ENCODE measurements at regions not wholly inside any gene's neighbourhood (a gene's known extent, or its start where the extent isn't known, plus 50 kb on each side); places are given as distances from the start of the nearest gene placed in this dataset.
"Not testable (repeated sequence)": the region's sequence is repeated elsewhere in the genome, so short reads cannot be mapped to it uniquely, and the experiment has no call there.

- DNase-seq (ENCODE audit: insufficient read length, low spot score) (peak; percentile 0), FAIRE-seq (no peak)
Observed at GRCh38 chr4:66855956-66856355, 689.3 kb downstream of the CENPC start.

GRCh38 chr4:66853845-66854244 is 691.5 kb downstream of the CENPC start:
- FAIRE-seq, result no peak
- DNase-seq (ENCODE audit: insufficient read length, low spot score), result no peak

- no peak for DNase-seq (ENCODE audit: insufficient read length, low spot score)
- no peak for FAIRE-seq
Observed at GRCh38 chr4:66852843-66853242, 692.5 kb downstream of the CENPC start.

GRCh38 chr4:66849596-66849995 is 695.7 kb downstream of the CENPC start:
- DNase-seq (ENCODE audit: insufficient read length, low spot score) (no peak), FAIRE-seq (no peak)

- DNase-seq (ENCODE audit: insufficient read length, low spot score) (no peak), FAIRE-seq (no peak)
Observed at GRCh38 chr4:66842724-66843088, 702.6 kb downstream of the CENPC start.

GRCh38 chr4:66842026-66842723 is 703.1 kb downstream of the CENPC start:
- FAIRE-seq, result no peak
- no peak for DNase-seq (ENCODE audit: insufficient read length, low spot score)

- DNase-seq (ENCODE audit: insufficient read length, low spot score) (no peak), FAIRE-seq (no peak)
Observed at GRCh38 chr4:66840178-66840577, 705.1 kb downstream of the CENPC start.

- no peak for FAIRE-seq
- no peak for DNase-seq (ENCODE audit: insufficient read length, low spot score)
Observed at GRCh38 chr4:66837279-66837922, 707.9 kb downstream of the CENPC start.

- no peak for DNase-seq (ENCODE audit: insufficient read length, low spot score)
- FAIRE-seq, result no peak
Observed at GRCh38 chr4:66829310-66829709, 716.0 kb downstream of the CENPC start.

- no peak for FAIRE-seq
- DNase-seq (ENCODE audit: insufficient read length, low spot score), result no peak
Observed at GRCh38 chr4:66820681-66821080, 724.6 kb downstream of the CENPC start.

- FAIRE-seq (no peak), DNase-seq (ENCODE audit: insufficient read length, low spot score) (no peak)
Observed at GRCh38 chr4:66814277-66814676, 731.0 kb downstream of the CENPC start.

- DNase-seq (ENCODE audit: insufficient read length, low spot score) (no peak), FAIRE-seq (no peak)
Observed at GRCh38 chr4:66805582-66805981, 739.7 kb downstream of the CENPC start.

- DNase-seq (ENCODE audit: insufficient read length, low spot score) (no peak), FAIRE-seq (no peak)
Observed at GRCh38 chr4:66804979-66805378, 740.3 kb downstream of the CENPC start.

GRCh38 chr4:66797608-66798007 is 747.7 kb downstream of the CENPC start:
- FAIRE-seq (no peak), DNase-seq (ENCODE audit: insufficient read length, low spot score) (no peak)

- no peak for FAIRE-seq
- DNase-seq (ENCODE audit: insufficient read length, low spot score), result no peak
Observed at GRCh38 chr4:66795724-66796123, 749.6 kb downstream of the CENPC start.

GRCh38 chr4:66794390-66795034 is 750.8 kb downstream of the CENPC start:
- FAIRE-seq (no peak), DNase-seq (ENCODE audit: insufficient read length, low spot score) (no peak)

GRCh38 chr4:66791686-66792085 is 753.6 kb downstream of the CENPC start:
- DNase-seq (ENCODE audit: insufficient read length, low spot score) (no peak), FAIRE-seq (no peak)

- DNase-seq (ENCODE audit: insufficient read length, low spot score) (no peak), FAIRE-seq (no peak)
Observed at GRCh38 chr4:66785479-66785878, 759.8 kb downstream of the CENPC start.

GRCh38 chr4:66782751-66783150 is 762.6 kb downstream of the CENPC start:
- not testable (repeated sequence) for FAIRE-seq; DNase-seq (ENCODE audit: insufficient read length, low spot score)

GRCh38 chr4:66777097-66777496 is 768.2 kb downstream of the CENPC start:
- FAIRE-seq (no peak), DNase-seq (ENCODE audit: insufficient read length, low spot score) (no peak)

- DNase-seq (ENCODE audit: insufficient read length, low spot score), result no peak
- peak; percentile 16 for FAIRE-seq
Observed at GRCh38 chr4:66769441-66769840, 775.9 kb downstream of the CENPC start.

GRCh38 chr4:66767442-66767841 is 777.9 kb downstream of the CENPC start:
- FAIRE-seq (no peak), DNase-seq (ENCODE audit: insufficient read length, low spot score) (no peak)
